SK-N-SH (cell line): ENCODE measurements at regions not wholly inside any gene's neighbourhood (a gene's known extent, or its start where the extent isn't known, plus 50 kb on each side); places are given as distances from the start of the nearest gene placed in this dataset.

Experiments
- CTCF ChIA-PET: fragments of 300-600, 350-600 bp; formaldehyde crosslinking; extraction: SDS; loops from one replicate; lab custom pipeline; 2021; lab: Yijun Ruan, JAX
- POLR2A ChIA-PET: fragments of 350-600 bp; sonication (Branson Sonifier 250); formaldehyde crosslinking; extraction: SDS; loops from one replicate; lab custom pipeline; 2020; ENCODE audit warnings: antibody characterized with exemption, inconsistent platforms; lab: Yijun Ruan, JAX
- DNase-seq: peaks from one replicate; pipeline ENCODE4 v3.0.0; 2012
- H2AFZ ChIP-seq: fragments of 200-600 bp; sonication (generic); 2 replicates; pipeline ENCODE4 v1.8.1; 2016; ENCODE audit warnings: antibody characterized with exemption, mild to moderate bottlenecking, low read depth
- H3F3A ChIP-seq: fragments of 200-600 bp; sonication (generic); replicated peaks from 2 replicates; pipeline ENCODE3; 2016; ENCODE audit warnings: antibody characterized with exemption, mild to moderate bottlenecking; ENCODE audit not compliant: insufficient read depth
- H3K27ac ChIP-seq, 2 experiments: fragments of 200-500 bp in 1 of 2; fragments of 200-600 bp in 1 of 2; sonication (Bioruptor generic) in 1 of 2; sonication (generic), shearing (Covaris generic) in 1 of 2; 2 replicates each; pipeline versions ENCODE4 v1.5.1 to v1.6.1; 2014 to 2016; ENCODE audit warnings: low read depth in 2 of 2, inconsistent platforms in 1 of 2, low read length in 1 of 2, mild to moderate bottlenecking in 1 of 2, mixed read lengths in 1 of 2
- H3K27me3 ChIP-seq: fragments of 200-600 bp; sonication (generic), shearing (Covaris generic); 2 replicates; pipeline ENCODE4 v1.6.1; 2016; ENCODE audit warnings: mixed run types; ENCODE audit not compliant: insufficient read depth
- H3K36me3 ChIP-seq, 2 experiments: fragments of 200-500 bp in 1 of 2; fragments of 200-600 bp in 1 of 2; sonication (Bioruptor generic) in 1 of 2; sonication (generic) in 1 of 2; replicated peaks in 1 of 2; 2 replicates each; pipeline versions ENCODE3 to v1.5.1; 2014 to 2016; ENCODE audit warnings: low read length in 1 of 2, mild to moderate bottlenecking in 1 of 2; ENCODE audit not compliant: insufficient read depth in 2 of 2, control insufficient read depth in 1 of 2
- H3K4me1 ChIP-seq, 2 experiments: fragments of 200-500 bp in 1 of 2; fragments of 200-600 bp in 1 of 2; sonication (Bioruptor generic) in 1 of 2; sonication (generic), shearing (Covaris generic) in 1 of 2; 2 replicates each; pipeline versions ENCODE4 v1.5.1 to v1.6.1; 2014 to 2016; ENCODE audit warnings: low read depth in 1 of 2, low read length in 1 of 2, mixed run types in 1 of 2; ENCODE audit not compliant: insufficient read depth in 2 of 2, control insufficient read depth in 1 of 2
- H3K4me2 ChIP-seq: fragments of 200-600 bp; sonication (generic), shearing (Covaris generic); 2 replicates; pipeline ENCODE4 v1.6.1; 2017; ENCODE audit warnings: mixed run types
- H3K4me3 ChIP-seq, 2 experiments: fragments of 200-500 bp in 1 of 2; fragments of 200-600 bp in 1 of 2; sonication (Bioruptor generic) in 1 of 2; sonication (generic), shearing (Covaris generic) in 1 of 2; 2 replicates each; pipeline versions ENCODE4 v1.5.1 to v1.8.1; 2014 to 2016; ENCODE audit warnings: low read depth in 2 of 2, inconsistent platforms in 1 of 2, low read length in 1 of 2, mild to moderate bottlenecking in 1 of 2, mixed read lengths in 1 of 2, moderate library complexity in 1 of 2
- H3K79me2 ChIP-seq: fragments of 200-600 bp; sonication (generic); 2 replicates; pipeline ENCODE4 v1.8.1; 2017; ENCODE audit warnings: mild to moderate bottlenecking; ENCODE audit not compliant: insufficient read depth
- H3K9ac ChIP-seq: fragments of 200-600 bp; sonication (generic); 2 replicates; pipeline ENCODE4 v1.6.1; 2017; ENCODE audit warnings: mixed run types
- H3K9me2 ChIP-seq: fragments of 200-600 bp; sonication (generic); 2 replicates; pipeline ENCODE4 v1.6.1; 2017; ENCODE audit warnings: mixed run types
- H3K9me3 ChIP-seq: fragments of 200-600 bp; sonication (generic); 2 replicates; pipeline ENCODE4 v1.6.1; 2017; ENCODE audit warnings: mixed run types, mild to moderate bottlenecking, moderate library complexity
- H4K20me1 ChIP-seq: fragments of 200-600 bp; sonication (generic); 2 replicates; pipeline ENCODE4 v1.6.1; 2017; ENCODE audit warnings: mild to moderate bottlenecking, mixed run types; ENCODE audit not compliant: insufficient read depth
- CHD2 ChIP-seq: fragments of 150-350 bp; IDR thresholded peaks from 2 replicates; pipeline ENCODE4 v1.6.1; 2018; ENCODE audit warnings: low read length; ENCODE audit not compliant: partially characterized antibody
- CTCF ChIP-seq: fragments of 200-600 bp; sonication (generic); IDR thresholded peaks from 2 replicates; pipeline ENCODE4 v1.6.1; 2017; ENCODE audit warnings: antibody characterized with exemption, mild to moderate bottlenecking, moderate library complexity
- ELF1 ChIP-seq: IDR thresholded peaks from 2 replicates; pipeline ENCODE4 v1.4.0; 2012
- FOSL2 ChIP-seq: IDR thresholded peaks from 2 replicates; pipeline ENCODE4 v1.4.0; 2012; ENCODE audit warnings: low read depth, mild to moderate bottlenecking, moderate library complexity, borderline replicate concordance
- FOXJ3 ChIP-seq: sonication (generic); formaldehyde crosslinking; IDR thresholded peaks from 2 replicates; pipeline ENCODE4 v1.5.1; 2020; ENCODE audit warnings: mild to moderate bottlenecking, missing genetic modification reagents
- FOXM1 ChIP-seq: IDR thresholded peaks from 2 replicates; pipeline ENCODE4 v1.4.0; 2012; ENCODE audit warnings: low read depth, mild to moderate bottlenecking
- GATA2 ChIP-seq: sonication (generic); formaldehyde crosslinking; IDR thresholded peaks from 2 replicates; pipeline ENCODE4 v1.5.0; 2020; ENCODE audit warnings: mild to moderate bottlenecking, missing genetic modification reagents
- JUND ChIP-seq: IDR thresholded peaks from 2 replicates; pipeline ENCODE4 v1.4.0; 2012
- MAX ChIP-seq: IDR thresholded peaks from 2 replicates; pipeline ENCODE4 v1.4.0; 2012; ENCODE audit warnings: low read depth
- MXI1 ChIP-seq: IDR thresholded peaks from 2 replicates; pipeline ENCODE4 v1.6.1; 2012; ENCODE audit warnings: mild to moderate bottlenecking, low read depth, low read length, improper control_type of control experiment
- PBX3 ChIP-seq: IDR thresholded peaks from 2 replicates; pipeline ENCODE4; 2012
- POLR2AphosphoS5 ChIP-seq: IDR thresholded peaks from 2 replicates; pipeline ENCODE4 v1.6.1; 2012; ENCODE audit warnings: low read depth, low read length
- RXRA ChIP-seq: IDR thresholded peaks from 2 replicates; pipeline ENCODE4 v1.4.0; 2012; ENCODE audit warnings: low read depth, mild to moderate bottlenecking, borderline replicate concordance
- SIN3A ChIP-seq: IDR thresholded peaks from 2 replicates; pipeline ENCODE4 v1.6.1; 2012; ENCODE audit warnings: low read depth, mild to moderate bottlenecking, low read length, moderate library complexity, borderline replicate concordance
- TEAD4 ChIP-seq: IDR thresholded peaks from 2 replicates; pipeline ENCODE4 v1.4.0; 2012; ENCODE audit warnings: mild to moderate bottlenecking, borderline replicate concordance; ENCODE audit not compliant: insufficient read depth
- USF1 ChIP-seq: IDR thresholded peaks from 2 replicates; pipeline ENCODE4 v1.4.0; 2012; ENCODE audit warnings: low read depth, borderline replicate concordance
- USF2 ChIP-seq: fragments of 150-350 bp; IDR thresholded peaks from 2 replicates; pipeline ENCODE4 v1.6.1; 2017; ENCODE audit warnings: antibody characterized with exemption, low read length, low read depth, borderline replicate concordance
- ZBTB33 ChIP-seq: IDR thresholded peaks from 2 replicates; pipeline ENCODE4 v1.4.0; 2012; ENCODE audit warnings: low read depth, borderline replicate concordance
- WGBS: methylation state at CpG from one replicate; pipeline ENCODE4 v1.1.6; 2017; ENCODE audit warnings: low lambda C conversion rate; 5-methylcytosine and 5-hydroxymethylcytosine counted together

GRCh38 chr14:71245659-71246361 is 338.6 kb downstream of the PCNX1 start:
- Histone ChIP-seq H3K27me3 (no peaks in the 10 kb centered on the region), H3K4me2 (no peak overlapping the region), H4K20me1 (no peaks in the 10 kb centered on the region), H3K4me3 (no peak overlapping the region), H2AFZ (no peak overlapping the region), H3K4me1 (peaks cover 10 to 29% of the 10 kb centered on the region in 2 experiments; a peak in 3 of 4 replicates), H3K9me2 (no peaks in the 10 kb centered on the region), H3K79me2 (no peaks in the 10 kb centered on the region), H3K9ac (no peak overlapping the region), H3K27ac (no peak overlapping the region), H3K36me3 (no peaks in the 10 kb centered on the region), H3K9me3 (no peaks in the 10 kb centered on the region), H3F3A (no peaks in the 10 kb centered on the region)
- TF ChIP-seq TEAD4, result no peak
- TF ChIP-seq GATA2 (CRISPR knock-in tag), result no peak
- no peak for TF ChIP-seq JUND
- no peak for TF ChIP-seq FOSL2
- TF ChIP-seq FOXJ3 (CRISPR knock-in tag), result no peak
- TF ChIP-seq PBX3, result no peak
- no peak for TF ChIP-seq SIN3A
- TF ChIP-seq CTCF, result no peak
- no peak for TF ChIP-seq FOXM1
- TF ChIP-seq CHD2, result no peak
- TF ChIP-seq POLR2AphosphoS5, result no peak
- TF ChIP-seq USF1, result no peak
- no peak for TF ChIP-seq RXRA
- TF ChIP-seq MAX, result no peak
- no peak for TF ChIP-seq MXI1
- no peak for TF ChIP-seq USF2
- TF ChIP-seq ELF1, result no peak
- TF ChIP-seq ZBTB33, result no peak
- POLR2A ChIA-PET, result no interaction called here
- DNase-seq, result no peak
- CTCF ChIA-PET, result no interaction called here
- 60% methylated on average over 8 of the region's 8 CpGs for WGBS
